AG10803 (cell line): ENCODE measurements at regions not wholly inside any gene's neighbourhood (a gene's known extent, or its start where the extent isn't known, plus 50 kb on each side); places are given as distances from the start of the nearest gene placed in this dataset.

Experiments used
- DNase-seq: peaks from one replicate; pipeline ENCODE4 v3.0.0; 2010; ENCODE audit warnings: low read depth
- H3K4me3 ChIP-seq: 2 replicates; pipeline ENCODE4 v1.5.1; 2011; ENCODE audit warnings: mild to moderate bottlenecking, low read length, control low read depth
- TF ChIP-seq, protein P1 (sequence below): conservative IDR thresholded peaks from 2 replicates; pipeline ENCODE4 v1.5.1; 2011; ENCODE audit warnings: mild to moderate bottlenecking, low read length, control low read depth, inconsistent platforms

DNA sequence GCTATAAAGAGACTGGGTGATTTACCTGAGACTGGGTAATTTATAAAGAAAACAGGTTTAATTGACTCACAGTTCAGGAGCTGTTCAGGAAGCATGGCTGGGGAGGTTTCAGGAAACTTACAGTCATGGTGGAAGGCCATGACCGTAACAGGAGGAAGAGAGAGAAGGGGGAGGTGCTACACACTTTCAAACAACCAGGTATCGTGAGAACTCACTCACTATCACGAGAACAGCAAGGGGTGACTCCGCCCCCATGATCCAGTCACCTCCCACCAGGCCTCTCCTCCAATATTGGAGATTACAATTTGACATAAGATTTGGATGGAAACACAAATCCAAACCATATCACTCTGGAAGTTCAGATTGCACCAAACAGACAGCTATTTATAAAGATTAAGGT is 59.8 kb upstream of the ARHGAP21 start:
- no peak for DNase-seq
- TF ChIP-seq, protein P1, sequence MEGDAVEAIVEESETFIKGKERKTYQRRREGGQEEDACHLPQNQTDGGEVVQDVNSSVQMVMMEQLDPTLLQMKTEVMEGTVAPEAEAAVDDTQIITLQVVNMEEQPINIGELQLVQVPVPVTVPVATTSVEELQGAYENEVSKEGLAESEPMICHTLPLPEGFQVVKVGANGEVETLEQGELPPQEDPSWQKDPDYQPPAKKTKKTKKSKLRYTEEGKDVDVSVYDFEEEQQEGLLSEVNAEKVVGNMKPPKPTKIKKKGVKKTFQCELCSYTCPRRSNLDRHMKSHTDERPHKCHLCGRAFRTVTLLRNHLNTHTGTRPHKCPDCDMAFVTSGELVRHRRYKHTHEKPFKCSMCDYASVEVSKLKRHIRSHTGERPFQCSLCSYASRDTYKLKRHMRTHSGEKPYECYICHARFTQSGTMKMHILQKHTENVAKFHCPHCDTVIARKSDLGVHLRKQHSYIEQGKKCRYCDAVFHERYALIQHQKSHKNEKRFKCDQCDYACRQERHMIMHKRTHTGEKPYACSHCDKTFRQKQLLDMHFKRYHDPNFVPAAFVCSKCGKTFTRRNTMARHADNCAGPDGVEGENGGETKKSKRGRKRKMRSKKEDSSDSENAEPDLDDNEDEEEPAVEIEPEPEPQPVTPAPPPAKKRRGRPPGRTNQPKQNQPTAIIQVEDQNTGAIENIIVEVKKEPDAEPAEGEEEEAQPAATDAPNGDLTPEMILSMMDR = no peak
- no peak overlapping the region for H3K4me3 ChIP-seq

DNA sequence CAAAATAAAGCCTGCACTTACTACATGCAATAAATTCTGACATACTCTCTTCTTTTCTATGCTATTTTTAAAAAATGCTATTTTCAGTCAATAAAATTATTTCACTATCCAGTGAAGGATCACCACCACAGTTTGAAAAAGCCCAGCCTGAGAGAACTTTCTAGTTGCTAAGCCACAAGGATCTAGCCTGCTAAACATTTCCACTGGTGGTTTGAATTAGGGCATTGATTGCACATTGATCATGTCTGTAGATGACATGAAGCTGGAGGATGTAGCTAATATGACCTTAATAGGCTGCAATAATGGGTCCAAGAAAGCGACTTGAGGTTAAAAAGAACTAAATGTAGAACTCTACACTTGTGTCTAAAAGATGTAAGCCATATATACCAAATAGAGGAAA is 56.0 kb upstream of the ARHGAP21 start:
- TF ChIP-seq, protein P1 = no peak
- no peak overlapping the region for H3K4me3 ChIP-seq
- DNase-seq = no peak

DNA sequence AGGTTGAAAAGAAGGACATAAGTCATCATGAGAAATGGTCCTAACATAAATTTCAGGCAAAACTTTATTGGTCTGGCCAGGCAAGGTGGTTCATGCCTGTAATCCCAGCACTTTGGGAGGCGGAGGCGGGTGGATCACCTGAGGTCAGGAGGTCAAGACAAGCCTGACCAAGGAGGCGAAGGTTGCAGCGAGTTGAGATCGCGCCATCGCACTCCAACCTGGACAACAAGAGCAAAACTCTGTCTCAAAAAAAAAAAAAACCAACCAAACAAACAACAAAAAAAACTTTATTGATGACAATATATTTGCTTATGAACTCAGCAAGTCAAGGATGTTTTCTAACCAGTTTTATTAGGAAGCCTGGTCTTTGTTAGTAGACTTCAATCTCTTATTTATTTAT is 54.6 kb upstream of the ARHGAP21 start:
- TF ChIP-seq, protein P1 = no peak
- DNase-seq = no peak
- no peak overlapping the region for H3K4me3 ChIP-seq

DNA sequence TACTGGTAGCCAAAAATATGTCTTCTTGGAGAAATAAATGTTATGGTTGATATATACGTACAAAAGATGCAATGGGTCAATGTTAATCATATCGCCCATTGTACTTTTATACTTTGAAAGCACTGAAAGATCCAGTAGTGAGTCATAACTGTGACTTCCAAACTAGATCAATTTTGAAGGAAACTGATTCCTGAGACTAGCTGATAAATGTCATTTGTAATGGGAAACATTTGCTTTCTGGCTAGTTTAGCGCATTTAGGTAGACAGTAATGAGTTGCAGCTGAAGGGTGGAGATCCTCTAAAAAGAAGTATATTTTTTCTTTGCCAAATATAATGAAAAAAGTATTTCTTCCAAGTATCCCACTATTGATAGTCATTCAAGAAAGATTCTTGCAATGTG is 53.5 kb upstream of the ARHGAP21 start:
- TF ChIP-seq, protein P1 = no peak
- peak; percentile 24 for DNase-seq
- no peak overlapping the region for H3K4me3 ChIP-seq

DNA sequence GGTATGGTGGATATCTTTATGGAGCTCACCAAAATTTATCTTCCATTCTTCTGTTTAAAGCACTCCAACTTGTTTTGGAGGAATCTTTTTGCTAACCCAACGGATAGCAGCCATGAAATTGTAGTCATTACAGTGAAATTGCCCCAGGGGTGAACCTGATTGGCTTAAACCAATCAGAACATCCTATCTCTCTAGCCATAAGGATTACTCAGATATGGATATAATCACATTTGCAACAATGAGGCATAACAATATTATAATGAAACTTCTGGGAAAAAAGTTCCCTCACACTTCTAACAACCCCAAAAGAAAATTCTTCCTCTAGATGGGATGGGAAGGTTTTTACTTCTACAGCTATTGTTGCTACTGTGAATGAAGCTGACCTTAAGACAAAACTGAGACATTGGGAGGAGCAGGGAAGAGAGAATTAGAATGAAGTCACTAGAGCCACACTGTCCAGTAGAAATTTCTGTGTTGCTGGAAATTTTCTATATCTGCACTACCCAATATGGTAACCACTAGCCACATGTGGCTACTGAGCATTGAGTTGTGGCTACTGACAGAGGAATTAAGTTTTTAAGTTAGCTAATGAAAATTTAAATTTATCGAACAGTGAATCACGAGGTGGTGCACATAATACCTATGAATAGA is 50.4 kb upstream of the ARHGAP21 start:
- no peak for DNase-seq
- TF ChIP-seq, protein P1 = no peak
- H3K4me3 ChIP-seq = no peak overlapping the region
